GM18858 (cell line): ENCODE measurements at regions not wholly inside any gene's neighbourhood (a gene's known extent, or its start where the extent isn't known, plus 50 kb on each side); places are given as distances from the start of the nearest gene placed in this dataset.
"Not testable (repeated sequence)": the region's sequence is repeated elsewhere in the genome, so short reads cannot be mapped to it uniquely, and the experiment has no call there.

Experiments
- ATAC-seq: cut with Tn5 transposase; IDR thresholded peaks from one replicate; pipeline ENCODE4 v1.9.1; 2021; ENCODE audit not compliant: unreplicated experiment

GRCh38 chr6:51292659-51293058, 474.0 kb downstream of the TFAP2B start:
- no peak for ATAC-seq

- no peak for ATAC-seq
These were observed 481.1 kb downstream of the TFAP2B start for GRCh38 chr6:51299621-51300380.

GRCh38 chr6:51300510-51300909, 481.8 kb downstream of the TFAP2B start:
- ATAC-seq = no peak

GRCh38 chr6:51301962-51302361, 483.3 kb downstream of the TFAP2B start:
- ATAC-seq = no peak

GRCh38 chr6:51302431-51302830, 483.8 kb downstream of the TFAP2B start:
- ATAC-seq = no peak

- ATAC-seq = no peak
These were observed 484.7 kb downstream of the TFAP2B start for GRCh38 chr6:51303338-51303737.

- no peak for ATAC-seq
These were observed 496.3 kb downstream of the TFAP2B start for GRCh38 chr6:51314965-51315364.

- no peak for ATAC-seq
These were observed 500.0 kb downstream of the TFAP2B start for GRCh38 chr6:51318674-51319073.

GRCh38 chr6:51321477-51321876, 502.8 kb downstream of the TFAP2B start:
- not testable (repeated sequence) for ATAC-seq

GRCh38 chr6:51322505-51322904, 503.8 kb downstream of the TFAP2B start:
- ATAC-seq = no peak

GRCh38 chr6:51323056-51323455, 504.4 kb downstream of the TFAP2B start:
- no peak for ATAC-seq

- no peak for ATAC-seq
These were observed 512.3 kb downstream of the TFAP2B start for GRCh38 chr6:51330971-51331370.

GRCh38 chr6:51335543-51335942, 516.9 kb downstream of the TFAP2B start:
- ATAC-seq = no peak

- ATAC-seq = no peak
These were observed 517.5 kb downstream of the TFAP2B start for GRCh38 chr6:51336185-51336584.

- no peak for ATAC-seq
These were observed 518.6 kb downstream of the TFAP2B start for GRCh38 chr6:51337277-51337676.

- ATAC-seq = no peak
These were observed 520.4 kb downstream of the TFAP2B start for GRCh38 chr6:51339108-51339507.

GRCh38 chr6:51339728-51340127, 521.1 kb downstream of the TFAP2B start:
- ATAC-seq = no peak

GRCh38 chr6:51342393-51342792, 523.7 kb downstream of the TFAP2B start:
- ATAC-seq = no peak

GRCh38 chr6:51349857-51350256, 531.2 kb downstream of the TFAP2B start:
- ATAC-seq = no peak

GRCh38 chr6:51350308-51350904, 531.7 kb downstream of the TFAP2B start:
- no peak for ATAC-seq

- no peak for ATAC-seq
These were observed 533.9 kb downstream of the TFAP2B start for GRCh38 chr6:51352506-51353029.

- ATAC-seq = no peak
These were observed 541.6 kb downstream of the TFAP2B start for GRCh38 chr6:51360287-51360686.
